ENCODE measurements at regions not wholly inside any gene's neighbourhood (a gene's known extent, or its start where the extent isn't known, plus 50 kb on each side); places are given as distances from the start of the nearest gene placed in this dataset.

GRCh38 chr14:44142006-44142405 lies 365.1 kb downstream of the FSCB start:
- no peak for DNase-seq

GRCh38 chr14:44135972-44136371 lies 371.1 kb downstream of the FSCB start:
- no peak for DNase-seq

GRCh38 chr14:44131861-44132260 lies 375.2 kb downstream of the FSCB start:
- no peak for DNase-seq

GRCh38 chr14:44113769-44114730 lies 393.0 kb downstream of the FSCB start:
- no peak for DNase-seq

- no peak for DNase-seq
Observed at GRCh38 chr14:44112774-44113460, 394.2 kb downstream of the FSCB start.

GRCh38 chr14:44109036-44109435 lies 398.0 kb downstream of the FSCB start:
- DNase-seq, result no peak

GRCh38 chr14:44108601-44109000 lies 398.5 kb downstream of the FSCB start:
- DNase-seq, result no peak

GRCh38 chr14:44107156-44107555 lies 399.9 kb downstream of the FSCB start:
- no peak for DNase-seq

GRCh38 chr14:44099743-44100488 lies 407.2 kb downstream of the FSCB start:
- DNase-seq, result no peak

GRCh38 chr14:44081146-44081545 lies 425.9 kb downstream of the FSCB start:
- DNase-seq, result no peak

- no peak for DNase-seq
Observed at GRCh38 chr14:44070046-44070445, 437.0 kb downstream of the FSCB start.

GRCh38 chr14:44053422-44053821 lies 453.7 kb downstream of the FSCB start:
- DNase-seq, result no peak

GRCh38 chr14:44041700-44042099 lies 465.4 kb downstream of the FSCB start:
- no peak for DNase-seq

- no peak for DNase-seq
Observed at GRCh38 chr14:44040561-44040960, 466.5 kb downstream of the FSCB start.

GRCh38 chr14:44036248-44036647 lies 470.8 kb downstream of the FSCB start:
- DNase-seq, result no peak

- no peak for DNase-seq
Observed at GRCh38 chr14:44035707-44036106, 471.4 kb downstream of the FSCB start.

- no peak for DNase-seq
Observed at GRCh38 chr14:44030831-44031383, 476.2 kb downstream of the FSCB start.

- no peak for DNase-seq
Observed at GRCh38 chr14:44029933-44030332, 477.1 kb downstream of the FSCB start.

- DNase-seq, result no peak
Observed at GRCh38 chr14:44027397-44027796, 479.7 kb downstream of the FSCB start.

- DNase-seq, result no peak
Observed at GRCh38 chr14:44010595-44010994, 496.5 kb downstream of the FSCB start.

- no peak for DNase-seq
Observed at GRCh38 chr14:44010071-44010470, 497.0 kb downstream of the FSCB start.

- DNase-seq, result no peak
Observed at GRCh38 chr14:44009642-44010041, 497.4 kb downstream of the FSCB start.

- DNase-seq, result no peak
Observed at GRCh38 chr14:43988989-43989388, 518.1 kb downstream of the FSCB start.

Data from stimulated activated CD4-positive, alpha-beta T cell treated with anti-CD3 and anti-CD28 coated beads, Interleukin-2, amount 100 ng/mL, for 24 hours (primary cell).